NCI-H2196 (cell line): ENCODE measurements at regions not wholly inside any gene's neighbourhood (a gene's known extent, or its start where the extent isn't known, plus 50 kb on each side); places are given as distances from the start of the nearest gene placed in this dataset.
"Not testable (repeated sequence)": the region's sequence is repeated elsewhere in the genome, so short reads cannot be mapped to it uniquely, and the experiment has no call there.

ENCODE experiments used
- DNase-seq: peaks from one replicate; lab custom pipeline; 2025; ENCODE audit not compliant: unreplicated experiment; lab: John Stamatoyannopoulos, UW

- no peak for DNase-seq
Measured at GRCh38 chr14:71237556-71237955, 330.3 kb downstream of the PCNX1 start.

GRCh38 chr14:71238835-71239234, 331.6 kb downstream of the PCNX1 start:
- no peak for DNase-seq

- DNase-seq = no peak
Measured at GRCh38 chr14:71240171-71240570, 332.9 kb downstream of the PCNX1 start.

GRCh38 chr14:71240866-71241520, 333.7 kb downstream of the PCNX1 start:
- no peak for DNase-seq

- DNase-seq = no peak
Measured at GRCh38 chr14:71242237-71242748, 335.0 kb downstream of the PCNX1 start.

- DNase-seq = no peak
Measured at GRCh38 chr14:71243697-71244096, 336.4 kb downstream of the PCNX1 start.

- no peak for DNase-seq
Measured at GRCh38 chr14:71244341-71244740, 337.1 kb downstream of the PCNX1 start.

- no peak for DNase-seq
Measured at GRCh38 chr14:71245659-71246361, 338.6 kb downstream of the PCNX1 start.

GRCh38 chr14:71246539-71246938, 339.3 kb downstream of the PCNX1 start:
- no peak for DNase-seq

GRCh38 chr14:71247106-71247505, 339.8 kb downstream of the PCNX1 start:
- DNase-seq = no peak

- DNase-seq = no peak
Measured at GRCh38 chr14:71248194-71248593, 340.9 kb downstream of the PCNX1 start.

- no peak for DNase-seq
Measured at GRCh38 chr14:71250347-71250746, 343.1 kb downstream of the PCNX1 start.

GRCh38 chr14:71250791-71251190, 343.5 kb downstream of the PCNX1 start:
- no peak for DNase-seq

GRCh38 chr14:71254091-71254719, 346.9 kb downstream of the PCNX1 start:
- not testable (repeated sequence) for DNase-seq

- DNase-seq = no peak
Measured at GRCh38 chr14:71261206-71261605, 353.9 kb downstream of the PCNX1 start.

- DNase-seq = no peak
Measured at GRCh38 chr14:71262441-71262840, 355.2 kb downstream of the PCNX1 start.

- DNase-seq = no peak
Measured at GRCh38 chr14:71264260-71264659, 357.0 kb downstream of the PCNX1 start.

- no peak for DNase-seq
Measured at GRCh38 chr14:71267007-71267513, 359.8 kb downstream of the PCNX1 start.

GRCh38 chr14:71267691-71268090, 360.4 kb downstream of the PCNX1 start:
- no peak for DNase-seq

GRCh38 chr14:71270111-71270510, 362.9 kb downstream of the PCNX1 start:
- no peak for DNase-seq

GRCh38 chr14:71271166-71271945, 364.1 kb downstream of the PCNX1 start:
- DNase-seq = no peak
